LNCaP clone FGC (cell line): ENCODE measurements at regions not wholly inside any gene's neighbourhood (a gene's known extent, or its start where the extent isn't known, plus 50 kb on each side); places are given as distances from the start of the nearest gene placed in this dataset.

Experiments used
- DNase-seq: peaks from one replicate; pipeline ENCODE4 v3.0.0-alpha.2; 2011; ENCODE audit warnings: low read depth
- H3K4me3 ChIP-seq: 2 replicates; pipeline ENCODE4 v1.5.1; 2011; ENCODE audit warnings: mild to moderate bottlenecking, low read depth, low read length, control low read depth
- CTCF ChIP-seq: IDR thresholded peaks from 2 replicates; pipeline ENCODE4 v1.5.1; 2012; ENCODE audit warnings: mild to moderate bottlenecking; ENCODE audit not compliant: control insufficient read depth, insufficient read depth; ENCODE audit errors: extremely low read depth

- TF ChIP-seq CTCF = no peak
- no peak for DNase-seq
- no peak overlapping the region for H3K4me3 ChIP-seq
These were observed 103.9 kb downstream of the TTC32 start for GRCh38 chr2:19797871-19798270.

- no peak for TF ChIP-seq CTCF
- DNase-seq = no peak
- no peak overlapping the region for H3K4me3 ChIP-seq
These were observed 104.5 kb downstream of the TTC32 start for GRCh38 chr2:19797243-19797810.

- TF ChIP-seq CTCF = no peak
- no peak for DNase-seq
These were observed 105.6 kb downstream of the TTC32 start for GRCh38 chr2:19796035-19796695.

GRCh38 chr2:19793132-19793750, 108.5 kb downstream of the TTC32 start:
- H3K4me3 ChIP-seq = no peak overlapping the region
- no peak for TF ChIP-seq CTCF
- no peak for DNase-seq

More at GRCh38 chr2:19796035-19796695, 105.6 kb downstream of the TTC32 start:
- H3K4me3 ChIP-seq = no peak overlapping the region

- DNase-seq = no peak
These were observed 111.5 kb downstream of the TTC32 start for GRCh38 chr2:19790291-19790690.

GRCh38 chr2:19787134-19787533, 114.6 kb downstream of the TTC32 start:
- DNase-seq = no peak
- no peak overlapping the region for H3K4me3 ChIP-seq
- TF ChIP-seq CTCF = no peak

More at GRCh38 chr2:19790291-19790690, 111.5 kb downstream of the TTC32 start:
- TF ChIP-seq CTCF = no peak
- no peak overlapping the region for H3K4me3 ChIP-seq
